Activated CD4-positive, alpha-beta T cell treated with anti-CD3 and anti-CD28 coated beads, Interleukin-2, amount 10 ng/mL, durations not matched to agents 7 days and 5 days (primary cell): ENCODE measurements at regions not wholly inside any gene's neighbourhood (a gene's known extent, or its start where the extent isn't known, plus 50 kb on each side); places are given as distances from the start of the nearest gene placed in this dataset.
"Not testable (repeated sequence)": the region's sequence is repeated elsewhere in the genome, so short reads cannot be mapped to it uniquely, and the experiment has no call there.

Experiments
- CTCF ChIA-PET: fragments of 350-600 bp; sonication (Branson Sonifier 250); formaldehyde crosslinking; loops from one replicate; lab custom pipeline; 2021; ENCODE audit warnings: antibody characterized with exemption; lab: Charles Lee
- POLR2A ChIA-PET: fragments of 350-600 bp; sonication (Branson Sonifier 250); formaldehyde crosslinking; loops from one replicate; lab custom pipeline; 2021; ENCODE audit warnings: antibody characterized with exemption; lab: Charles Lee
- DNase-seq: peaks from one replicate; pipeline ENCODE4 v3.0.0-alpha.2; 2020
- H3K27ac Mint-ChIP-seq: one replicate; pipeline ENCODE4 v1.8.0; 2021; ENCODE audit warnings: mild to moderate bottlenecking, moderate library complexity, mixed read lengths
- H3K27me3 Mint-ChIP-seq: one replicate; pipeline ENCODE4 v1.8.0; 2021; ENCODE audit warnings: mixed read lengths
- H3K36me3 Mint-ChIP-seq: one replicate; pipeline ENCODE4 v1.8.0; 2021; ENCODE audit warnings: low read depth, mixed read lengths
- H3K4me1 Mint-ChIP-seq: one replicate; pipeline ENCODE4 v1.8.0; 2021; ENCODE audit warnings: mixed read lengths
- H3K4me3 Mint-ChIP-seq: one replicate; pipeline ENCODE4 v1.8.0; 2021; ENCODE audit warnings: mild to moderate bottlenecking, moderate library complexity, mixed read lengths
- H3K9me3 Mint-ChIP-seq: one replicate; pipeline ENCODE4 v1.8.0; 2021; ENCODE audit warnings: mixed read lengths

DNA sequence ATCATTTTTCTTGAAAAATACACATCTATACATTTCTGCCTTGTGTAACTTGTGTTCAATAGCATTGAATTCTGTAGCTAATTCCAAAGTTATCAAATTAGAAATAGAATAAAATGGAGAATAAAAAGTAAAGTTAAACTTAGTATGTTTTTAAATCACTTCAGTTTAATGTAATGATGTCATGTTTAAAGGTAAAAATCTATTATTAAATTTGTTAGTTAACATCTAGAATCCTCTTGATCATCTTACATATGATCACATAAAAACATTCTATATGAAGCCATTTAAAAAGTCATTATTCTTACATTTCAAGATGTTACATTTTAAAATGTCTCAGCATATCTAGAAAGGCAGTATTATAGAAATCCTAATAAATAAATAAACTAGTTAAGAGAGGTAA is 1163.2 kb downstream of the PLA2G4A start:
- POLR2A ChIA-PET: no interaction called here
- Mint-ChIP-seq H3K27ac (no peak overlapping the region), H3K36me3 (no peaks in the 10 kb centered on the region), H3K4me3 (no peak overlapping the region), H3K27me3 (no peaks in the 10 kb centered on the region), H3K4me1 (no peaks in the 10 kb centered on the region), H3K9me3 (no peaks in the 10 kb centered on the region)
- no peak for DNase-seq
- CTCF ChIA-PET: no interaction called here

GRCh38 chr1:187996780-187997179 is 1168.0 kb downstream of the PLA2G4A start:
- Mint-ChIP-seq H3K27me3 (no peaks in the 10 kb centered on the region), H3K4me3 (no peak overlapping the region), H3K36me3 (no peaks in the 10 kb centered on the region), H3K4me1 (no peaks in the 10 kb centered on the region), H3K27ac (no peak overlapping the region), H3K9me3 (no peaks in the 10 kb centered on the region)
- POLR2A ChIA-PET: no interaction called here
- CTCF ChIA-PET: no interaction called here
- DNase-seq: no peak

DNA sequence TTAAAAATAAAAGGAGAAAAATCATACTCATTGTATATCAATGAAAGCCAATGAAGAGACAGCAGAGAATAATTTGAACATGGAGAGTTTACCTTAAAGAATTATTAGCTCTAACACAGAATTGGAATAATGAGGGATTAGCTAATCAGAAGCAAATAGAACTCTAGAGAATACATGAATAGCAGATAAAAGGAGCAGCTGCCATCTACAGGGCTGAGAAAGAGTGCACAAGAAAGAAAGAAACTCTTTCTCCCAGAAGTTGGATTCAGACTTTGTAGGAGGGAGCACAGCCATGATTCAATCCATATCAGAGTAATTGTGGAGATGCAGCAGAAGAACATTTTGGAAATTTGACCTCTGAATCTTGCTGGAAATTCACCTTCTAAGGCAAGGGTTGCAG is 1171.2 kb downstream of the PLA2G4A start:
- Mint-ChIP-seq H3K9me3 (peaks cover 6% of the 10 kb centered on the region), H3K36me3 (no peaks in the 10 kb centered on the region), H3K4me1 (no peaks in the 10 kb centered on the region), H3K4me3 (no peak overlapping the region), H3K27ac (no peak overlapping the region), H3K27me3 (no peaks in the 10 kb centered on the region)
- CTCF ChIA-PET: no interaction called here
- no peak for DNase-seq
- POLR2A ChIA-PET: no interaction called here

DNA sequence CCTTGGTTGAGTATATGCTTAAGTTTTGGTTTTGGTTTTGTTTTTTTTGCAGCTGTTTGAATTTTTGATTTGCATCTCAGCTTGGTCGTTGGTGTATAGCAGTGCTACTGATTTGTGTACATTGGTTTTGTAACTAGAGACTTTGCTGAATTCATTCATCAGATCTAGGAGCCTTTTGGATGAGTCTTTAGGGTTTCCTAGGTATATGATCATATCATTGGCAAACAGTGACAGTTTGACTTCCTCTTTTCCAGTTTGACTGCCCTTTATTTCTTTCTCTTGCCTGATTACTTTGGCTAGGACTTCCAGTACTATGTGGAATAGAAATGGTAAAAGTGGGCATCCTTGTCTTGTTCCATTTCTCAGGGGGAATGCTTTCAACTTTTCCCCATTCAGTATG is 1174.9 kb downstream of the PLA2G4A start:
- H3K4me1 Mint-ChIP-seq, H3K9me3 Mint-ChIP-seq, CTCF ChIA-PET, H3K36me3 Mint-ChIP-seq, H3K27ac Mint-ChIP-seq, POLR2A ChIA-PET, H3K27me3 Mint-ChIP-seq, DNase-seq, H3K4me3 Mint-ChIP-seq: not testable (repeated sequence)

- H3K27ac Mint-ChIP-seq: no peak overlapping the region
- DNase-seq: no peak
- H3K4me1 Mint-ChIP-seq: no peaks in the 10 kb centered on the region
- POLR2A ChIA-PET: no interaction called here
- CTCF ChIA-PET: no interaction called here
- no peaks in the 10 kb centered on the region for H3K27me3 Mint-ChIP-seq
- no peaks in the 10 kb centered on the region for H3K36me3 Mint-ChIP-seq
- H3K9me3 Mint-ChIP-seq: peaks cover 6% of the 10 kb centered on the region
- no peak overlapping the region for H3K4me3 Mint-ChIP-seq
These were observed 1176.1 kb downstream of the PLA2G4A start for GRCh38 chr1:188004849-188005248.

GRCh38 chr1:188006354-188006753 is 1177.6 kb downstream of the PLA2G4A start:
- DNase-seq: no peak
- CTCF ChIA-PET: no interaction called here
- POLR2A ChIA-PET: no interaction called here
- no peaks in the 10 kb centered on the region for H3K36me3 Mint-ChIP-seq
- no peak overlapping the region for H3K27ac Mint-ChIP-seq
- H3K9me3 Mint-ChIP-seq: peaks cover 6% of the 10 kb centered on the region
- H3K4me3 Mint-ChIP-seq: no peak overlapping the region
- no peaks in the 10 kb centered on the region for H3K4me1 Mint-ChIP-seq
- no peaks in the 10 kb centered on the region for H3K27me3 Mint-ChIP-seq

DNA sequence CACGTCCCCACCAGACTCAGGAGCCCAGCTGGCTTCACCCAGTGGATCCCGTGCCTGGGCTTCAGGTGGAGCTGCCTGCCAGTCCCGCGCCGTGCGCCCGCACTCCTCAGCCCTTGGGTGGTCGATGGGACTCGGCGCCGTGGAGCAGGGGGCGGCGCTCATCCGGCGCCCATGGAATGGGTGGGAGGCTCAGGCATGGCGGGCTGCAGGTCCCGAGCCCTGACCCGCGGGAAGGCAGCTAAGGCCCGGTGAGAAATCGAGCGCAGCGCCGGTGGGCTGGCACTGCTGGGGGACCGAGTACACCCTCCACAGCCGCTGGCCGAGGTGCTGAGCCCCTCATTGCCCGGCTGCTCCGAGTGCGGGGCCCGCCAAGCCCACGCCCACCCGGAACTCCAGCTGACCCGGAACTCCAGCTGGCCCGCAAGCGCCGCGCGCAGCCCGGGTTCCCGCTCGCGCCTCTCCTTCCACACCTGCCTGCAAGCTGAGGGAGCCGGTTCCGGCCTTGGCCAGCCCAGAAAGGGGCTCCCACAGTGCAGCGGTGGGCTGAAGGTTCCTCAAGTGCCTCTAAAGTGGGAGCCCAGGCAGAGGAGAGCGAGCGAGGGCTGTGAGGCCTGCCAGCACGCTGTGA is 1184.6 kb downstream of the PLA2G4A start:
- H3K4me1 Mint-ChIP-seq, H3K27ac Mint-ChIP-seq, H3K4me3 Mint-ChIP-seq, DNase-seq, POLR2A ChIA-PET, H3K36me3 Mint-ChIP-seq, H3K27me3 Mint-ChIP-seq, H3K9me3 Mint-ChIP-seq, CTCF ChIA-PET: not testable (repeated sequence)

GRCh38 chr1:188017921-188018320 is 1189.2 kb downstream of the PLA2G4A start:
- no peaks in the 10 kb centered on the region for H3K4me1 Mint-ChIP-seq

DNA sequence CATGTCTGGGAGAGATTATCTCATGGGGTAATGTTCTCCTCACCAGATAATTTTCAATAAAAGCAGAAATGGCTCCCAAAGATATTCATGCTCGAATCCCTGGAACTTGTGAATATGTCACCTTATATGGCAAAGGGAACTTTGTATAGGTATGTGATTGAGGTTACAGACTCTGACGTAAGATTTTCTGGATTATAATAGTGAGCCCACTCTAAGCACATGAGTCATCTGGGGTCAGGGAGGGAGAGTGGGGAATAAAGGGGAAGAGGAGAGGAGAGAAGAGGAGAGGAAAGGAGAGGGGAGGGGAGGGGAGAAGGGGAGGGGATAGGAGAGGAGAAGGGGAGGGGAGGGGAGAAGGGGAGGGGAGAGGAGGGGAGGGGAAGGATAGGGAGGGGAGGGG is 1193.9 kb downstream of the PLA2G4A start:
- no peaks in the 10 kb centered on the region for H3K36me3 Mint-ChIP-seq
- H3K27me3 Mint-ChIP-seq: no peaks in the 10 kb centered on the region
- no peak overlapping the region for H3K27ac Mint-ChIP-seq
- no peaks in the 10 kb centered on the region for H3K4me1 Mint-ChIP-seq
- H3K9me3 Mint-ChIP-seq: peaks cover 4% of the 10 kb centered on the region
- POLR2A ChIA-PET: no interaction called here
- no peak for DNase-seq
- CTCF ChIA-PET: no interaction called here
- no peak overlapping the region for H3K4me3 Mint-ChIP-seq

More at GRCh38 chr1:188017921-188018320, 1189.2 kb downstream of the PLA2G4A start:
- H3K9me3 Mint-ChIP-seq: peaks cover 9% of the 10 kb centered on the region
- H3K4me3 Mint-ChIP-seq: no peak overlapping the region
- POLR2A ChIA-PET: no interaction called here
- no peaks in the 10 kb centered on the region for H3K36me3 Mint-ChIP-seq
- DNase-seq: no peak
- H3K27me3 Mint-ChIP-seq: no peaks in the 10 kb centered on the region
- CTCF ChIA-PET: no interaction called here
- no peak overlapping the region for H3K27ac Mint-ChIP-seq

DNA sequence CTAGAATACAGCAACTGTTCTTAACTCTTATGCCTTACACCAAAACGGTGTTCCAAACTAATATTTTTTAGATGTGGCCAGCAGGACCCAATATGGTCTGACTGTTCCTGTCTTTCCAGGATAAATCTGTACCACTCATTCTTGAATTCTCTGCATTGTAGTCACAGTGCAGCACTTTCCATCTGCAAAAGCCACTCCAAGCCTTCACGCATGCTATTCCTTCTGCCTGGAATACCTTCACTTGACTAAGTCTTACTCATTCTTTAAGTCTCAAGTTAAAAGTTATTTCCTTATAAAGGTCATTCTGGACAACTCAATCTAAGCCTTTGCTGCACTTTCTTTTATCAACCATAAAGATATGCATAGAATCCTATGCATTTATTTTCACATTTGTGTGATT is 1194.5 kb downstream of the PLA2G4A start:
- DNase-seq: no peak
- Mint-ChIP-seq H3K36me3 (no peaks in the 10 kb centered on the region), H3K4me3 (no peak overlapping the region), H3K4me1 (no peaks in the 10 kb centered on the region), H3K9me3 (peaks cover 4% of the 10 kb centered on the region), H3K27me3 (no peaks in the 10 kb centered on the region), H3K27ac (no peak overlapping the region)
- POLR2A ChIA-PET: no interaction called here
- CTCF ChIA-PET: no interaction called here

DNA sequence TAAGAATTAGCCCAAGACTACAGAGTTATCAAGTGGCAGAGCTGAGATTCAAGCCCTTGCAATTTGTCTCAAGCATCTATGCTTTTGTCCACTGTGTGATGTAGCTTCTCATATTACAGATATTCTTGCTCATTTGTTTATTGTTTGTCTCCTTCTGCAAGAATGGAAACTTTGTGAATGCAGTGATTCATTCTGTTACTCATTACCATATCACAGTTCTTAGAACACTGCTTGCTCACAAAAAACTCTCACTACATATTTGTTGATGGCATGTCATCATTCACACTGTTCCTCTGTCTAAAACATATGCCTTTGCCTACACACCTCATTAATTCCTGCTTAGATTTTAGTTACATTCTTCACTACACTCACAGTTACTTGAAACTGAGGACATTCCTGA is 1198.9 kb downstream of the PLA2G4A start:
- H3K9me3 Mint-ChIP-seq: no peaks in the 10 kb centered on the region
- H3K4me3 Mint-ChIP-seq: no peak overlapping the region
- H3K27ac Mint-ChIP-seq: no peak overlapping the region
- POLR2A ChIA-PET: no interaction called here
- no peaks in the 10 kb centered on the region for H3K4me1 Mint-ChIP-seq
- no peaks in the 10 kb centered on the region for H3K36me3 Mint-ChIP-seq
- CTCF ChIA-PET: no interaction called here
- H3K27me3 Mint-ChIP-seq: no peaks in the 10 kb centered on the region
- no peak for DNase-seq

- DNase-seq, H3K36me3 Mint-ChIP-seq, H3K27me3 Mint-ChIP-seq, H3K4me1 Mint-ChIP-seq, H3K9me3 Mint-ChIP-seq, POLR2A ChIA-PET, H3K27ac Mint-ChIP-seq, H3K4me3 Mint-ChIP-seq, CTCF ChIA-PET: not testable (repeated sequence)
These were observed 1208.8 kb downstream of the PLA2G4A start for GRCh38 chr1:188037572-188037971.

GRCh38 chr1:188043536-188044245 is 1214.9 kb downstream of the PLA2G4A start:
- no peak for DNase-seq
- H3K27me3 Mint-ChIP-seq: no peaks in the 10 kb centered on the region
- H3K27ac Mint-ChIP-seq: no peak overlapping the region
- H3K4me3 Mint-ChIP-seq: no peak overlapping the region
- POLR2A ChIA-PET: no interaction called here
- no peaks in the 10 kb centered on the region for H3K9me3 Mint-ChIP-seq
- CTCF ChIA-PET: no interaction called here
- H3K4me1 Mint-ChIP-seq: no peaks in the 10 kb centered on the region
- H3K36me3 Mint-ChIP-seq: no peaks in the 10 kb centered on the region

DNA sequence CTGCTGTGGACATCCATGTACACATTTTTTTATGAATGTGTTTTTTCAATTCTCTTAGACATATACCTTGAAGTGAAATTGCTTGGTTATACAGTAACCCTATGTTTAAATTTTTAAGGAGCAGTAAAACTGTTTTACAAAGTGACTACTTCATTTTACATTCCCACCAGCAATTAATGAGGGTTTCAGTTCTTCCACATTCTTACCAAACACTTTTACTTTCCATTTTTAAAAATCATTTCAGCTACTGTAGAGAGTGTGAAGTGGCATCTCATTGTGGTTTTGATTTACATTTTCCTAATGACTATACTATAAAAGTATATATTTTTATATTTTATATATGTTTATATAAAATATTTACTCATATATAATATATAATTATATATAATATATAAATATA is 1221.5 kb downstream of the PLA2G4A start:
- H3K4me3 Mint-ChIP-seq: no peak overlapping the region
- DNase-seq: no peak
- ChIA-PET CTCF (no interaction called here), POLR2A (interaction anchor here (0.6 kb wide), 1 partner anchor 9 kb away, joined by 4 read pairs; no protein-coding TSS in a partner anchor)
- no peaks in the 10 kb centered on the region for H3K9me3 Mint-ChIP-seq
- H3K27ac Mint-ChIP-seq: no peak overlapping the region
- no peaks in the 10 kb centered on the region for H3K36me3 Mint-ChIP-seq
- no peaks in the 10 kb centered on the region for H3K4me1 Mint-ChIP-seq
- no peaks in the 10 kb centered on the region for H3K27me3 Mint-ChIP-seq
